ENCODE measurements at regions not wholly inside any gene's neighbourhood (a gene's known extent, or its start where the extent isn't known, plus 50 kb on each side); places are given as distances from the start of the nearest gene placed in this dataset.

DNA sequence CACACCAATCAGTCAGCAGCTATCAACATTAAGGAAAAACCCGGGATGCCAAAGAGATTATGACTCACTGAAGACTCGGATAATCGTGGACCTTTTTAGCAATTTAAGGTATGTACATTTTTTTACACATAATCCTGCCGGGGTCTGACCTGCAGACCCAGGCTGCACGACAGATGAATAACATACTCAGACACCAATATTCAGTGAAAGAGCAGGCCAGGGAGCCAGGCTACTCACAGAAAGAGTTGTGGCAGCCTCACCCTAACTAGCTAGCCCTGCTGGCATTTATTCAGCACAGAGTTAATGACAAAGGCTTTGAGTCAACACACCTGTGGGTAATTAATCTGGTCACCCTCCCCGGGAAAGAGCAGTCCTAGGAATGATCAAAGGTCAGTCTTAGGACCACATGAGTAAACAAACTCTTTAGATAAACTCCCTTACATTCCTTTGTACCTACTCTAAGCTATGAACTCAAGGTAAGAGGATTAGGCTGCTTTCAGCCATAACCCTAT, 727.5 kb downstream of the TBL1XR1 start:
- TF ChIP-seq, protein P1, sequence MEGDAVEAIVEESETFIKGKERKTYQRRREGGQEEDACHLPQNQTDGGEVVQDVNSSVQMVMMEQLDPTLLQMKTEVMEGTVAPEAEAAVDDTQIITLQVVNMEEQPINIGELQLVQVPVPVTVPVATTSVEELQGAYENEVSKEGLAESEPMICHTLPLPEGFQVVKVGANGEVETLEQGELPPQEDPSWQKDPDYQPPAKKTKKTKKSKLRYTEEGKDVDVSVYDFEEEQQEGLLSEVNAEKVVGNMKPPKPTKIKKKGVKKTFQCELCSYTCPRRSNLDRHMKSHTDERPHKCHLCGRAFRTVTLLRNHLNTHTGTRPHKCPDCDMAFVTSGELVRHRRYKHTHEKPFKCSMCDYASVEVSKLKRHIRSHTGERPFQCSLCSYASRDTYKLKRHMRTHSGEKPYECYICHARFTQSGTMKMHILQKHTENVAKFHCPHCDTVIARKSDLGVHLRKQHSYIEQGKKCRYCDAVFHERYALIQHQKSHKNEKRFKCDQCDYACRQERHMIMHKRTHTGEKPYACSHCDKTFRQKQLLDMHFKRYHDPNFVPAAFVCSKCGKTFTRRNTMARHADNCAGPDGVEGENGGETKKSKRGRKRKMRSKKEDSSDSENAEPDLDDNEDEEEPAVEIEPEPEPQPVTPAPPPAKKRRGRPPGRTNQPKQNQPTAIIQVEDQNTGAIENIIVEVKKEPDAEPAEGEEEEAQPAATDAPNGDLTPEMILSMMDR (IDR thresholded peaks at IDR 0.05; ENCODE audit: insufficient read depth, low read length) = no peak
- TF ChIP-seq, protein P2, sequence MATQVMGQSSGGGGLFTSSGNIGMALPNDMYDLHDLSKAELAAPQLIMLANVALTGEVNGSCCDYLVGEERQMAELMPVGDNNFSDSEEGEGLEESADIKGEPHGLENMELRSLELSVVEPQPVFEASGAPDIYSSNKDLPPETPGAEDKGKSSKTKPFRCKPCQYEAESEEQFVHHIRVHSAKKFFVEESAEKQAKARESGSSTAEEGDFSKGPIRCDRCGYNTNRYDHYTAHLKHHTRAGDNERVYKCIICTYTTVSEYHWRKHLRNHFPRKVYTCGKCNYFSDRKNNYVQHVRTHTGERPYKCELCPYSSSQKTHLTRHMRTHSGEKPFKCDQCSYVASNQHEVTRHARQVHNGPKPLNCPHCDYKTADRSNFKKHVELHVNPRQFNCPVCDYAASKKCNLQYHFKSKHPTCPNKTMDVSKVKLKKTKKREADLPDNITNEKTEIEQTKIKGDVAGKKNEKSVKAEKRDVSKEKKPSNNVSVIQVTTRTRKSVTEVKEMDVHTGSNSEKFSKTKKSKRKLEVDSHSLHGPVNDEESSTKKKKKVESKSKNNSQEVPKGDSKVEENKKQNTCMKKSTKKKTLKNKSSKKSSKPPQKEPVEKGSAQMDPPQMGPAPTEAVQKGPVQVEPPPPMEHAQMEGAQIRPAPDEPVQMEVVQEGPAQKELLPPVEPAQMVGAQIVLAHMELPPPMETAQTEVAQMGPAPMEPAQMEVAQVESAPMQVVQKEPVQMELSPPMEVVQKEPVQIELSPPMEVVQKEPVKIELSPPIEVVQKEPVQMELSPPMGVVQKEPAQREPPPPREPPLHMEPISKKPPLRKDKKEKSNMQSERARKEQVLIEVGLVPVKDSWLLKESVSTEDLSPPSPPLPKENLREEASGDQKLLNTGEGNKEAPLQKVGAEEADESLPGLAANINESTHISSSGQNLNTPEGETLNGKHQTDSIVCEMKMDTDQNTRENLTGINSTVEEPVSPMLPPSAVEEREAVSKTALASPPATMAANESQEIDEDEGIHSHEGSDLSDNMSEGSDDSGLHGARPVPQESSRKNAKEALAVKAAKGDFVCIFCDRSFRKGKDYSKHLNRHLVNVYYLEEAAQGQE (IDR thresholded peaks at IDR 0.05; ENCODE audit: insufficient replicate concordance, low read depth) = no peak
- no peak for TF ChIP-seq GABPA (IDR thresholded peaks at IDR 0.05; ENCODE audit: low read depth)
- TF ChIP-seq SPI1 (IDR thresholded peaks at IDR 0.05; ENCODE audit: borderline replicate concordance, low read depth) = no peak
- TF ChIP-seq POLR2AphosphoS5 (IDR thresholded peaks at IDR 0.05; ENCODE audit: low read depth) = no peak
- no peak overlapping the region for H3K4me3 ChIP-seq (replicated peaks; ENCODE audit: insufficient read depth, low read length)
- H3K27me3 ChIP-seq (ENCODE audit: insufficient read depth, poor library complexity, severe bottlenecking) = no peaks in the 10 kb centered on the region
- DNase-seq (ENCODE audit: low read depth in 1 of 2, low spot score in 1 of 2) = no peak
- H3K27ac ChIP-seq (replicated peaks) = no peak overlapping the region

DNA sequence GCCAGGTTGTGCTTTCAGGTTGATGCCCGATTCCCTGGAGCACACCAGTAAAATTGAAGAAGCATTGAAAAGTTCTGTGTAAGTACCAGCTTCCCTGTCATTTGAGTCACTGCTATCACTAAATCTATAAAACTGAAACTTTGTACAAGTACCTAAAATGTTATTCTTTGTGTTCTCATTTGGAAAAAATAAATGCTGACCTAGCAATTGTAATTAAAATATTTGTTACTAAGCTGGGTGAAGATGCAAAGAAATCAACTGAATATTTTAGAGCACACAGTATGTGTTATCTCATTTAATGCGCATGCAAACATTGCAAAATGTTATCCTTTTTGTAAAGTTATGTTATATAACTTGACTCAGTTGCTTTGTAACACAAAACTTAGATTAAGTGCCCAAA, 733.7 kb downstream of the TBL1XR1 start:
- DNase-seq (ENCODE audit: low read depth in 1 of 2, low spot score in 1 of 2) = no peak
- Histone ChIP-seq H3K27me3 (ENCODE audit: insufficient read depth, poor library complexity, severe bottlenecking) (no peaks in the 10 kb centered on the region), H3K4me3 (replicated peaks; ENCODE audit: insufficient read depth, low read length) (no peak overlapping the region), H3K27ac (replicated peaks) (no peak overlapping the region)
- TF ChIP-seq GABPA (IDR thresholded peaks at IDR 0.05; ENCODE audit: low read depth) (no peak), SPI1 (IDR thresholded peaks at IDR 0.05; ENCODE audit: borderline replicate concordance, low read depth) (no peak), POLR2AphosphoS5 (IDR thresholded peaks at IDR 0.05; ENCODE audit: low read depth) (no peak)

DNA sequence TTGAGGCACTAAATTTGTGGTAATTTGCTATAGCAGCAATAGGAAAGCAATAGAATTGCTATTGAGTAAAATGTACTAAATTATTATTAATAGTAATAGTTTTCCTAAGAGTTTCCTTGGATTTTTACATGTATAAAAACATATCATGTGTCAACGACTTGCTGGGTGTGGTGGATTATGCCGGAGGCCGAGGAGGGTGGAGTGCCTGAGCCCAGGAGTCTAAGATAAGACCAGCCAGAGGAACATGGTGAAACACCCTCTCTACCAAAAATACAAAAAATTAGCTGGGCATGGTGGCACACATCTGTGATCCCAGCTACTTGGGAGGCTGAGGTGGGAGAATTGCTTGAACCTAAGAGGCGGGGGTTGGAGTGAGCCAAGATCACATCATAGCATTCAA, 749.9 kb downstream of the TBL1XR1 start:
- no peak overlapping the region for H3K4me3 ChIP-seq (replicated peaks; ENCODE audit: insufficient read depth, low read length)
- no peak overlapping the region for H3K27ac ChIP-seq (replicated peaks)
- no peak for DNase-seq (ENCODE audit: low read depth in 1 of 2, low spot score in 1 of 2)
- H3K27me3 ChIP-seq (ENCODE audit: insufficient read depth, poor library complexity, severe bottlenecking) = no peaks in the 10 kb centered on the region
- TF ChIP-seq POLR2AphosphoS5 (IDR thresholded peaks at IDR 0.05; ENCODE audit: low read depth) = no peak
- TF ChIP-seq, protein P2 (IDR thresholded peaks at IDR 0.05; ENCODE audit: insufficient replicate concordance, low read depth) = no peak
- no peak for TF ChIP-seq GABPA (IDR thresholded peaks at IDR 0.05; ENCODE audit: low read depth)
- no peak for TF ChIP-seq SPI1 (IDR thresholded peaks at IDR 0.05; ENCODE audit: borderline replicate concordance, low read depth)
- TF ChIP-seq, protein P1 (IDR thresholded peaks at IDR 0.05; ENCODE audit: insufficient read depth, low read length) = no peak

DNA sequence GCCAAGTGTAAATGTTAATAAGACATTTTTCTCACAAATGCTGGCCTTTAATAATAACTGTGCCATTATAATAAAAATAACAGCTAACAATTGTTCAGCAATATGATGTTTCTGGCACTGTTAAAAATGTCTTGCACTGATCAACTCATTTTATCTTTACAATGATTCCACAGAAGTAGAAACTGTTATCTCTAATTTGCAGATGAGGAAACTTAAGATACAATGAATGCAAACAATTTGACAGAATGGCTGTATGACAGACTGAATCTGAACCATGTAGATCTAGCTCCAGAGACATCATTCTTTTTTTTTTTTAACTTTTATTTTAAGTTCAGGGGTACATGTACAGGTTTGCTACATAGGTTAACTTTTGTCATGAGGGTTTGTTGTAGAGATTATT, 755.0 kb downstream of the TBL1XR1 start:
- Histone ChIP-seq H3K4me3 (replicated peaks; ENCODE audit: insufficient read depth, low read length) (no peak overlapping the region), H3K27me3 (ENCODE audit: insufficient read depth, poor library complexity, severe bottlenecking) (no peaks in the 10 kb centered on the region), H3K27ac (replicated peaks) (no peak overlapping the region)
- no peak for TF ChIP-seq SPI1 (IDR thresholded peaks at IDR 0.05; ENCODE audit: borderline replicate concordance, low read depth)
- TF ChIP-seq, protein P2 (IDR thresholded peaks at IDR 0.05; ENCODE audit: insufficient replicate concordance, low read depth) = no peak
- TF ChIP-seq, protein P1 (IDR thresholded peaks at IDR 0.05; ENCODE audit: insufficient read depth, low read length) = no peak
- TF ChIP-seq POLR2AphosphoS5 (IDR thresholded peaks at IDR 0.05; ENCODE audit: low read depth) = no peak
- TF ChIP-seq GABPA (IDR thresholded peaks at IDR 0.05; ENCODE audit: low read depth) = no peak
- DNase-seq (ENCODE audit: low read depth in 1 of 2, low spot score in 1 of 2) = no peak
